ENCODE measurements at regions not wholly inside any gene's neighbourhood (a gene's known extent, or its start where the extent isn't known, plus 50 kb on each side); places are given as distances from the start of the nearest gene placed in this dataset.

DNA sequence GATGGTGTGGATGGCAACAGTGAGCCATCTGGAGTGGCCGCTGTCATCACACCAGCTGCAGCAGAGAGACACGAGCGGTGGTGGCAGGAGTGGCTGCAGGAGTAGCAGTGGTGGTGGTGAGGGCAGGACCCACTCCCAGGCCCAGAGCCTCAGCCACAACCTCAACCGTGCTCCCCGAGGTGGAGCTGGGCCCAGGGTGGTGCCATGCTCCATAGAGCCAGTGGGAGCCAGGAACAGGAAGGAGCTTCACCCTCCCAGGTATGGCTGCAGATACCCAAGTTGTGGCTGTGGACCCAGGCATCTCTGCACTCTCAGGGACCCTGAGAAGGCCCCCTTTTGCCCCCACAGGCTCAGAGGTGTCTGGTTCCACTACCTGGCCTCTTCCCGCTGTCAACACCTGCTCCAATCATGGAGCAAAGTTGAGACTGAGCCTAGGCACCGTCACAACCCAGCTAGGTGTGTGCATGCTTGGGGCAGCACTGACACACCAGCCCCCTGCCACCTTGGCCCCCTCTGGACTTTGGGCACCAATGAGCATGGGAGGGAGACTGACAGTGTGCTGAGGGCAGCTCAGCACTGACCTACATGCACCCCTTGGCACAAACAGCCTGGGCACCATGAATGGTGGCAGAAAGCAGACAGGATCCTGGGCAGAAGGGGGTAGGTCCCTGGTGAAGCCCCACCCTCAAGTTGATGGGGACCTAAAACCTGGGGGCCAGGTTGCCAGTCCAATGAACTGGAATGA, 188.9 kb downstream of the NDUFA10 start:
- no peaks in the 10 kb centered on the region for H3K4me1 ChIP-seq (replicated peaks in 1 of 2; ENCODE audit: control insufficient read depth in 2 of 2, insufficient read depth in 2 of 2, low read length in 2 of 2)
- no peak overlapping the region for H3K9ac ChIP-seq (ENCODE audit: insufficient read depth in 1 of 2, low read depth in 2 of 2, low read length in 2 of 2)
- 0% methylated on average over 6 of the region's 7 CpGs for WGBS (ENCODE audit: insufficient coverage, low coverage, missing lambda C conversion rate)
- CTCF ChIA-PET (ENCODE audit: low intra/inter-chr PET ratio) = no interaction called here
- peaks cover 0 to 23% of the 10 kb centered on the region in 2 experiments; a peak in 1 of 5 replicates for H3K27me3 ChIP-seq (ENCODE audit: control insufficient read depth in 2 of 2, insufficient read depth in 2 of 2, low read length in 2 of 2)
- ATAC-seq (no peak), DNase-seq (ENCODE audit: extremely low read depth in 1 of 4, low spot score in 3 of 4) (no peak), FAIRE-seq (no peak)
- no peak overlapping the region for H3K4me3 ChIP-seq
- H3K27ac ChIP-seq (ENCODE audit: extremely low read depth, low read depth, low read length) = no peak overlapping the region
- intact Hi-C loops (cut with micrococcal nuclease) (no loop called here), in situ Hi-C loops (cut with MboI) (no loop called here)
- H4K20me1 ChIP-seq (replicated peaks; ENCODE audit: control insufficient read depth, insufficient read depth, low read length) = no peaks in the 10 kb centered on the region
- no peaks in the 10 kb centered on the region for H3K36me3 ChIP-seq (ENCODE audit: control insufficient read depth, insufficient read depth, low read length)
- POLR2A ChIA-PET = no interaction called here
- no peaks in the 10 kb centered on the region for H3K9me3 ChIP-seq (replicated peaks; ENCODE audit: control insufficient read depth, insufficient read depth, low read depth, low read length)
- no peak overlapping the region for H2AFZ ChIP-seq (ENCODE audit: low read depth, low read length)
- H3K9me1 ChIP-seq (ENCODE audit: control insufficient read depth, insufficient read depth, low read length) = no peaks in the 10 kb centered on the region
- no peak overlapping the region for H3K4me2 ChIP-seq (ENCODE audit: insufficient read depth, low read length)
- TF ChIP-seq CTBP1 (IDR thresholded peaks at IDR 0.05; ENCODE audit: borderline replicate concordance) (no peak), SAP30 (IDR thresholded peaks at IDR 0.05; ENCODE audit: borderline replicate concordance, insufficient read depth, low read depth, low read length, poor library complexity, severe bottlenecking) (no peak), ZKSCAN1 (IDR thresholded peaks at IDR 0.05; ENCODE audit: low read depth, low read length) (no peak), NR2F6 (CRISPR knock-in tag; IDR thresholded peaks at IDR 0.05) (no peak), BDP1 (IDR thresholded peaks at IDR 0.05; ENCODE audit: insufficient read depth, insufficient read length) (no peak), ZKSCAN3 (CRISPR knock-in tag; IDR thresholded peaks at IDR 0.05) (no peak), KLF6 (CRISPR knock-in tag; IDR thresholded peaks at IDR 0.05; ENCODE audit: borderline replicate concordance) (no peak), TFAM (CRISPR knock-in tag; conservative IDR thresholded peaks at IDR 0.05) (no peak), CBX5 (IDR thresholded peaks at IDR 0.05; ENCODE audit: borderline replicate concordance, low read depth) (no peak), E2F3 (CRISPR knock-in tag; IDR thresholded peaks at IDR 0.05) (no peak), TOE1 (IDR thresholded peaks at IDR 0.05; ENCODE audit: borderline replicate concordance) (no peak), TOE1 (CRISPR knock-in tag; IDR thresholded peaks at IDR 0.05; ENCODE audit: borderline replicate concordance, low read depth) (no peak), ZNF140 (CRISPR knock-in tag; IDR thresholded peaks at IDR 0.05) (no peak), ID3 (CRISPR knock-in tag; IDR thresholded peaks at IDR 0.05) (no peak), ID3 (tag; IDR thresholded peaks at IDR 0.05) (no peak), ZNF146 (CRISPR knock-in tag; IDR thresholded peaks at IDR 0.05; ENCODE audit: unreplicated experiment) (no peak), ZNF830 (CRISPR knock-in tag; IDR thresholded peaks at IDR 0.05) (no peak)
- TF ChIP-seq, protein P1, sequence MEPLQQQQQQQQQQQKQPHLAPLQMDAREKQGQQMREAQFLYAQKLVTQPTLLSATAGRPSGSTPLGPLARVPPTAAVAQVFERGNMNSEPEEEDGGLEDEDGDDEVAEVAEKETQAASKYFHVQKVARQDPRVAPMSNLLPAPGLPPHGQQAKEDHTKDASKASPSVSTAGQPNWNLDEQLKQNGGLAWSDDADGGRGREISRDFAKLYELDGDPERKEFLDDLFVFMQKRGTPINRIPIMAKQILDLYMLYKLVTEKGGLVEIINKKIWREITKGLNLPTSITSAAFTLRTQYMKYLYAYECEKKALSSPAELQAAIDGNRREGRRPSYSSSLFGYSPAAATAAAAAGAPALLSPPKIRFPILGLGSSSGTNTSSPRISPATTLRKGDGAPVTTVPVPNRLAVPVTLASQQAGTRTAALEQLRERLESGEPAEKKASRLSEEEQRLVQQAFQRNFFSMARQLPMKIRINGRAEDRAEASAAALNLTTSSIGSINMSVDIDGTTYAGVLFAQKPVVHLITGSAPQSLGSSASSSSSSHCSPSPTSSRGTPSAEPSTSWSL (CRISPR knock-in tag; IDR thresholded peaks at IDR 0.05; ENCODE audit: borderline replicate concordance) = no peak
- BruUV-seq (replicated peaks) = no TSS peak
- H3K79me2 ChIP-seq (ENCODE audit: control insufficient read depth, insufficient read depth, low read length) = no peaks in the 10 kb centered on the region
